ENCODE measurements at regions not wholly inside any gene's neighbourhood (a gene's known extent, or its start where the extent isn't known, plus 50 kb on each side); places are given as distances from the start of the nearest gene placed in this dataset.
A peak's percentile ranks its signal among the peaks of the same experiment; 100 is the strongest.

GRCh38 chr11:45086526-45086925 lies 59.9 kb upstream of the PRDM11 start:
- no peak for TF ChIP-seq USF1 (IDR thresholded peaks at IDR 0.05)
- TF ChIP-seq TCF12 (IDR thresholded peaks at IDR 0.05; ENCODE audit: low read depth): no peak
- peak; percentile 65; the same call in 1 of the 2 replicates for TF ChIP-seq REST (IDR thresholded peaks at IDR 0.05; ENCODE audit: low read depth)
- TF ChIP-seq MAX (IDR thresholded peaks at IDR 0.05): no peak
- TF ChIP-seq RAD21 (IDR thresholded peaks at IDR 0.05; ENCODE audit: low read depth): no peak
- no peak for TF ChIP-seq EP300 (IDR thresholded peaks at IDR 0.05; ENCODE audit: borderline replicate concordance)
- TF ChIP-seq CEBPB (IDR thresholded peaks at IDR 0.05): no peak
- TF ChIP-seq NFIC (IDR thresholded peaks at IDR 0.05): no peak
- TF ChIP-seq FOXM1 (IDR thresholded peaks at IDR 0.05; ENCODE audit: borderline replicate concordance, low read depth): no peak
- no peak for TF ChIP-seq TEAD4 (IDR thresholded peaks at IDR 0.05)
- TF ChIP-seq CREB1 (IDR thresholded peaks at IDR 0.05; ENCODE audit: low read depth): no peak

Measured in Ishikawa (cell line).